GM23338 (cell line): ENCODE measurements at regions not wholly inside any gene's neighbourhood (a gene's known extent, or its start where the extent isn't known, plus 50 kb on each side); places are given as distances from the start of the nearest gene placed in this dataset.

Source experiments
- ATAC-seq: fragments of 200-7000 bp; cut with Tn5 transposase; 3 replicates; pipeline ENCODE4 v1.9.1; 2020
- DNase-seq: peaks from one replicate; pipeline ENCODE4 v3.0.0-alpha.2; 2015; ENCODE audit warnings: low spot score
- H2AFZ ChIP-seq: fragments of 200-600 bp; sonication (generic); 2 replicates; pipeline ENCODE4 v1.8.0; 2016; ENCODE audit warnings: antibody characterized with exemption, mild to moderate bottlenecking, moderate library complexity
- H3F3A ChIP-seq: fragments of 200-600 bp; sonication (generic); replicated peaks from 2 replicates; pipeline ENCODE4 v1.8.0; 2017; ENCODE audit warnings: antibody characterized with exemption, mixed run types, low read depth
- H3K27ac ChIP-seq: fragments of 200-600 bp; sonication (generic); 2 replicates; pipeline ENCODE4 v1.6.1; 2016; ENCODE audit warnings: low read depth
- H3K27me3 ChIP-seq: fragments of 200-600 bp; sonication (generic); 2 replicates; pipeline ENCODE4 v1.8.0; 2016; ENCODE audit warnings: mild to moderate bottlenecking, mixed run types, moderate library complexity; ENCODE audit not compliant: insufficient read depth
- H3K36me3 ChIP-seq: fragments of 200-600 bp; sonication (generic); 2 replicates; pipeline ENCODE4 v1.8.0; 2016; ENCODE audit warnings: mild to moderate bottlenecking; ENCODE audit not compliant: insufficient read depth
- H3K4me1 ChIP-seq: fragments of 200-600 bp; sonication (generic); 2 replicates; pipeline ENCODE4 v1.8.0; 2016; ENCODE audit warnings: mild to moderate bottlenecking, moderate library complexity; ENCODE audit not compliant: insufficient read depth
- H3K4me2 ChIP-seq: fragments of 200-600 bp; sonication (generic); 2 replicates; pipeline ENCODE4 v1.7.1; 2017; ENCODE audit warnings: mixed run types
- H3K4me3 ChIP-seq: fragments of 200-600 bp; sonication (generic); 2 replicates; pipeline ENCODE4 v1.6.1; 2016; ENCODE audit warnings: mixed run types
- H3K79me2 ChIP-seq: fragments of 200-600 bp; sonication (generic); replicated peaks from 2 replicates; pipeline ENCODE4 v1.8.0; 2017; ENCODE audit warnings: mild to moderate bottlenecking; ENCODE audit not compliant: insufficient read depth
- H3K9me2 ChIP-seq: fragments of 200-600 bp; sonication (generic); 2 replicates; pipeline ENCODE4 v1.8.0; 2017; ENCODE audit not compliant: insufficient read depth
- H4K20me1 ChIP-seq: fragments of 200-600 bp; sonication (generic); replicated peaks from 2 replicates; pipeline ENCODE4 v1.8.0; 2017; ENCODE audit warnings: mild to moderate bottlenecking; ENCODE audit not compliant: insufficient read depth
- H3K27ac Mint-ChIP-seq: 2 replicates; pipeline ENCODE4 v1.8.0; 2020; ENCODE audit warnings: inconsistent platforms, mild to moderate bottlenecking, moderate library complexity, mixed read lengths
- H3K27me3 Mint-ChIP-seq: 3 replicates; pipeline ENCODE4 v1.8.0; 2022; ENCODE audit warnings: low read depth, mild to moderate bottlenecking, moderate library complexity, mixed read lengths, inconsistent platforms; ENCODE audit not compliant: insufficient read depth, poor library complexity
- H3K36me3 Mint-ChIP-seq: 3 replicates; pipeline ENCODE4 v1.8.0; 2021; ENCODE audit warnings: low read depth, mild to moderate bottlenecking, inconsistent platforms, moderate library complexity, mixed read lengths
- H3K4me1 Mint-ChIP-seq: 3 replicates; pipeline ENCODE4 v1.8.0; 2020; ENCODE audit warnings: mild to moderate bottlenecking, inconsistent platforms, mixed read lengths
- H3K4me3 Mint-ChIP-seq: 3 replicates; pipeline ENCODE4 v1.8.0; 2021; ENCODE audit warnings: moderate library complexity, mild to moderate bottlenecking, inconsistent platforms, mixed read lengths
- H3K9me3 Mint-ChIP-seq: 3 replicates; pipeline ENCODE4 v1.8.0; 2020; ENCODE audit warnings: moderate library complexity, mild to moderate bottlenecking, inconsistent platforms, mixed read lengths
- CREB1 ChIP-seq: fragments of 250-450 bp; sonication (Bioruptor Pico); IDR thresholded peaks from 2 replicates; pipeline ENCODE4 v1.5.0; 2020; ENCODE audit warnings: low read depth, mild to moderate bottlenecking, moderate library complexity
- EZH2 ChIP-seq: fragments of 200-600 bp; sonication (generic); IDR thresholded peaks from one replicate; pipeline ENCODE4 v1.8.0; 2017; ENCODE audit warnings: antibody characterized with exemption, mild to moderate bottlenecking, low read depth; ENCODE audit not compliant: unreplicated experiment
- EZH2phosphoT487 ChIP-seq: fragments of 200-600 bp; sonication (generic); IDR thresholded peaks from one replicate; pipeline ENCODE4 v1.8.1; 2018; ENCODE audit warnings: antibody characterized with exemption; ENCODE audit not compliant: unreplicated experiment
- JUNB ChIP-seq: IDR thresholded peaks from one replicate; pipeline ENCODE4 v1.6.1; 2016; ENCODE audit warnings: antibody characterized with exemption; ENCODE audit not compliant: unreplicated experiment
- NANOG ChIP-seq: IDR thresholded peaks from 2 replicates; pipeline ENCODE4 v1.6.1; 2016; ENCODE audit warnings: antibody characterized with exemption, borderline replicate concordance
- POLR2AphosphoS5 ChIP-seq: IDR thresholded peaks from 2 replicates; pipeline ENCODE4 v1.6.1; 2016; ENCODE audit warnings: antibody characterized with exemption, low read depth
- STAT1 ChIP-seq: IDR thresholded peaks from one replicate; pipeline ENCODE4 v1.6.1; 2016; ENCODE audit warnings: antibody characterized with exemption; ENCODE audit not compliant: unreplicated experiment
- ZNF114 ChIP-seq: fragments of 250-450 bp; sonication (Bioruptor Pico); IDR thresholded peaks from 2 replicates; pipeline ENCODE4 v1.5.0; 2020; ENCODE audit warnings: mild to moderate bottlenecking, moderate library complexity
- ZNF331 ChIP-seq: fragments of 250-450 bp; sonication (Bioruptor Pico); IDR thresholded peaks from 2 replicates; pipeline ENCODE4 v1.5.0; 2020; ENCODE audit warnings: low read depth, mild to moderate bottlenecking, moderate library complexity
- TF ChIP-seq, protein P1 (sequence below), 2 experiments: fragments of 200-600 bp in 1 of 2; sonication (generic) in 1 of 2; conservative IDR thresholded peaks; 2 replicates each; pipeline versions ENCODE4 v1.5.1 to v1.6.1; 2016 to 2017; ENCODE audit warnings: antibody characterized with exemption in 2 of 2, low read depth in 2 of 2, mild to moderate bottlenecking in 2 of 2, moderate library complexity in 1 of 2
- TF ChIP-seq, protein P2 (sequence below): IDR thresholded peaks from 2 replicates; pipeline ENCODE4 v1.6.1; 2016; ENCODE audit warnings: antibody characterized with exemption
- TF ChIP-seq, protein P3 (sequence below): fragments of 250-450 bp; sonication (Bioruptor Pico); IDR thresholded peaks from 2 replicates; pipeline ENCODE4 v1.5.0; 2020; ENCODE audit warnings: mild to moderate bottlenecking, moderate library complexity
- TF ChIP-seq, protein P4 (sequence below): IDR thresholded peaks from one replicate; pipeline ENCODE4 v1.6.1; 2018; ENCODE audit warnings: antibody characterized with exemption; ENCODE audit not compliant: unreplicated experiment

DNA sequence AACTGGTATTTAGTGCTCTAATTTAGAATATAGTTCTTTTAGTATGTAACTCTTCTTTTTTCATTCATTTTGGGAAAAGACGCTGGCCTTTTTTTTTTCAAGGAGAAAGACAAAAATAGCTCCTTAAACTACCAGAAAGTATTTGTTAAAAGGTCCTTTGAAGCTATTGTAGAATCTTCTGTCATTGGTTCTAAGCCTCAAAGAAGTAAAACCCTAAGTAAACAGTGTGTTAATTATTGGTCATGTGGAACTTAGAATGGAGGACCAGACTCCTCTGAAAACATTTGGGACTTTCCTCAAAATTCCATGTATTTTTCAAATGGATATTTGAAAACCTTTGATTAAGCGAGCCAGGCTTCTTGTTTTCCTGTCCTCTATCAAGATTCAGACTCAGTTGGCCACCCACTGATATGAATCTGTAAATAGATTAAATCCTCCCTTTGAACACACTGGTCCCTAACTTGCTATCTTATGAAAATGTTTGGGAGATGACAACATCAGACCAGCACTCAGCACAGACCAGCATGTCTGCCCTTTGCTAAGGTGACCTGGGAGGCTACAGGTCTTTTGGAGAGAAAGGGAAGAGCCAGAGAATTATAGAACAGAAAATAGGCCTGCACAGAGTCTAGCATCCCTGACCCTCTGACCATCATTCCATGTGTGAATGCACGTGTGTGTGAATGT, 120.3 kb upstream of the GATA6 start:
- no peak overlapping the region for H3K27ac Mint-ChIP-seq
- H3K27me3 Mint-ChIP-seq = no peaks in the 10 kb centered on the region
- H3K4me3 ChIP-seq = no peak overlapping the region
- H3K79me2 ChIP-seq = no peaks in the 10 kb centered on the region
- H3K36me3 Mint-ChIP-seq = no peaks in the 10 kb centered on the region
- H3K4me2 ChIP-seq = no peak overlapping the region
- H3K27me3 ChIP-seq = no peaks in the 10 kb centered on the region
- TF ChIP-seq, protein P1, sequence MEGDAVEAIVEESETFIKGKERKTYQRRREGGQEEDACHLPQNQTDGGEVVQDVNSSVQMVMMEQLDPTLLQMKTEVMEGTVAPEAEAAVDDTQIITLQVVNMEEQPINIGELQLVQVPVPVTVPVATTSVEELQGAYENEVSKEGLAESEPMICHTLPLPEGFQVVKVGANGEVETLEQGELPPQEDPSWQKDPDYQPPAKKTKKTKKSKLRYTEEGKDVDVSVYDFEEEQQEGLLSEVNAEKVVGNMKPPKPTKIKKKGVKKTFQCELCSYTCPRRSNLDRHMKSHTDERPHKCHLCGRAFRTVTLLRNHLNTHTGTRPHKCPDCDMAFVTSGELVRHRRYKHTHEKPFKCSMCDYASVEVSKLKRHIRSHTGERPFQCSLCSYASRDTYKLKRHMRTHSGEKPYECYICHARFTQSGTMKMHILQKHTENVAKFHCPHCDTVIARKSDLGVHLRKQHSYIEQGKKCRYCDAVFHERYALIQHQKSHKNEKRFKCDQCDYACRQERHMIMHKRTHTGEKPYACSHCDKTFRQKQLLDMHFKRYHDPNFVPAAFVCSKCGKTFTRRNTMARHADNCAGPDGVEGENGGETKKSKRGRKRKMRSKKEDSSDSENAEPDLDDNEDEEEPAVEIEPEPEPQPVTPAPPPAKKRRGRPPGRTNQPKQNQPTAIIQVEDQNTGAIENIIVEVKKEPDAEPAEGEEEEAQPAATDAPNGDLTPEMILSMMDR (conservative IDR thresholded peaks at IDR 0.05; ENCODE audit: low read depth in 2 of 2) = no peak
- TF ChIP-seq POLR2AphosphoS5 = no peak
- no peak for TF ChIP-seq JUNB
- no peak for TF ChIP-seq EZH2phosphoT487
- TF ChIP-seq ZNF114 (CRISPR knock-in tag) = no peak
- TF ChIP-seq, protein P2, sequence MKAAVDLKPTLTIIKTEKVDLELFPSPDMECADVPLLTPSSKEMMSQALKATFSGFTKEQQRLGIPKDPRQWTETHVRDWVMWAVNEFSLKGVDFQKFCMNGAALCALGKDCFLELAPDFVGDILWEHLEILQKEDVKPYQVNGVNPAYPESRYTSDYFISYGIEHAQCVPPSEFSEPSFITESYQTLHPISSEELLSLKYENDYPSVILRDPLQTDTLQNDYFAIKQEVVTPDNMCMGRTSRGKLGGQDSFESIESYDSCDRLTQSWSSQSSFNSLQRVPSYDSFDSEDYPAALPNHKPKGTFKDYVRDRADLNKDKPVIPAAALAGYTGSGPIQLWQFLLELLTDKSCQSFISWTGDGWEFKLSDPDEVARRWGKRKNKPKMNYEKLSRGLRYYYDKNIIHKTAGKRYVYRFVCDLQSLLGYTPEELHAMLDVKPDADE = no peak
- TF ChIP-seq, protein P3, sequence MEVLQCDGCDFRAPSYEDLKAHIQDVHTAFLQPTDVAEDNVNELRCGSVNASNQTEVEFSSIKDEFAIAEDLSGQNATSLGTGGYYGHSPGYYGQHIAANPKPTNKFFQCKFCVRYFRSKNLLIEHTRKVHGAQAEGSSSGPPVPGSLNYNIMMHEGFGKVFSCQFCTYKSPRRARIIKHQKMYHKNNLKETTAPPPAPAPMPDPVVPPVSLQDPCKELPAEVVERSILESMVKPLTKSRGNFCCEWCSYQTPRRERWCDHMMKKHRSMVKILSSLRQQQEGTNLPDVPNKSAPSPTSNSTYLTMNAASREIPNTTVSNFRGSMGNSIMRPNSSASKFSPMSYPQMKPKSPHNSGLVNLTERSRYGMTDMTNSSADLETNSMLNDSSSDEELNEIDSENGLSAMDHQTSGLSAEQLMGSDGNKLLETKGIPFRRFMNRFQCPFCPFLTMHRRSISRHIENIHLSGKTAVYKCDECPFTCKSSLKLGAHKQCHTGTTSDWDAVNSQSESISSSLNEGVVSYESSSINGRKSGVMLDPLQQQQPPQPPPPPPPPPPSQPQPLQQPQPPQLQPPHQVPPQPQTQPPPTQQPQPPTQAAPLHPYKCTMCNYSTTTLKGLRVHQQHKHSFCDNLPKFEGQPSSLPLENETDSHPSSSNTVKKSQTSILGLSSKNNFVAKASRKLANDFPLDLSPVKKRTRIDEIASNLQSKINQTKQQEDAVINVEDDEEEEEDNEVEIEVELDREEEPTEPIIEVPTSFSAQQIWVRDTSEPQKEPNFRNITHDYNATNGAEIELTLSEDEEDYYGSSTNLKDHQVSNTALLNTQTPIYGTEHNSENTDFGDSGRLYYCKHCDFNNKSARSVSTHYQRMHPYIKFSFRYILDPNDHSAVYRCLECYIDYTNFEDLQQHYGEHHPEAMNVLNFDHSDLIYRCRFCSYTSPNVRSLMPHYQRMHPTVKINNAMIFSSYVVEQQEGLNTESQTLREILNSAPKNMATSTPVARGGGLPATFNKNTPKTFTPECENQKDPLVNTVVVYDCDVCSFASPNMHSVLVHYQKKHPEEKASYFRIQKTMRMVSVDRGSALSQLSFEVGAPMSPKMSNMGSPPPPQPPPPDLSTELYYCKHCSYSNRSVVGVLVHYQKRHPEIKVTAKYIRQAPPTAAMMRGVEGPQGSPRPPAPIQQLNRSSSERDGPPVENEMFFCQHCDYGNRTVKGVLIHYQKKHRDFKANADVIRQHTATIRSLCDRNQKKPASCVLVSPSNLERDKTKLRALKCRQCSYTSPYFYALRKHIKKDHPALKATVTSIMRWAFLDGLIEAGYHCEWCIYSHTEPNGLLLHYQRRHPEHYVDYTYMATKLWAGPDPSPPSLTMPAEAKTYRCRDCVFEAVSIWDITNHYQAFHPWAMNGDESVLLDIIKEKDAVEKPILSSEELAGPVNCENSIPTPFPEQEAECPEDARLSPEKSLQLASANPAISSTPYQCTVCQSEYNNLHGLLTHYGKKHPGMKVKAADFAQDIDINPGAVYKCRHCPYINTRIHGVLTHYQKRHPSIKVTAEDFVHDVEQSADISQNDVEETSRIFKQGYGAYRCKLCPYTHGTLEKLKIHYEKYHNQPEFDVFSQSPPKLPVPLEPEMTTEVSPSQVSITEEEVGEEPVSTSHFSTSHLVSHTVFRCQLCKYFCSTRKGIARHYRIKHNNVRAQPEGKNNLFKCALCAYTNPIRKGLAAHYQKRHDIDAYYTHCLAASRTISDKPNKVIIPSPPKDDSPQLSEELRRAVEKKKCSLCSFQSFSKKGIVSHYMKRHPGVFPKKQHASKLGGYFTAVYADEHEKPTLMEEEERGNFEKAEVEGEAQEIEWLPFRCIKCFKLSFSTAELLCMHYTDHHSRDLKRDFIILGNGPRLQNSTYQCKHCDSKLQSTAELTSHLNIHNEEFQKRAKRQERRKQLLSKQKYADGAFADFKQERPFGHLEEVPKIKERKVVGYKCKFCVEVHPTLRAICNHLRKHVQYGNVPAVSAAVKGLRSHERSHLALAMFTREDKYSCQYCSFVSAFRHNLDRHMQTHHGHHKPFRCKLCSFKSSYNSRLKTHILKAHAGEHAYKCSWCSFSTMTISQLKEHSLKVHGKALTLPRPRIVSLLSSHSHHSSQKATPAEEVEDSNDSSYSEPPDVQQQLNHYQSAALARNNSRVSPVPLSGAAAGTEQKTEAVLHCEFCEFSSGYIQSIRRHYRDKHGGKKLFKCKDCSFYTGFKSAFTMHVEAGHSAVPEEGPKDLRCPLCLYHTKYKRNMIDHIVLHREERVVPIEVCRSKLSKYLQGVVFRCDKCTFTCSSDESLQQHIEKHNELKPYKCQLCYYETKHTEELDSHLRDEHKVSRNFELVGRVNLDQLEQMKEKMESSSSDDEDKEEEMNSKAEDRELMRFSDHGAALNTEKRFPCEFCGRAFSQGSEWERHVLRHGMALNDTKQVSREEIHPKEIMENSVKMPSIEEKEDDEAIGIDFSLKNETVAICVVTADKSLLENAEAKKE (CRISPR knock-in tag) = no peak
- TF ChIP-seq CREB1 = no peak
- TF ChIP-seq EZH2 = no peak
- TF ChIP-seq, protein P4, sequence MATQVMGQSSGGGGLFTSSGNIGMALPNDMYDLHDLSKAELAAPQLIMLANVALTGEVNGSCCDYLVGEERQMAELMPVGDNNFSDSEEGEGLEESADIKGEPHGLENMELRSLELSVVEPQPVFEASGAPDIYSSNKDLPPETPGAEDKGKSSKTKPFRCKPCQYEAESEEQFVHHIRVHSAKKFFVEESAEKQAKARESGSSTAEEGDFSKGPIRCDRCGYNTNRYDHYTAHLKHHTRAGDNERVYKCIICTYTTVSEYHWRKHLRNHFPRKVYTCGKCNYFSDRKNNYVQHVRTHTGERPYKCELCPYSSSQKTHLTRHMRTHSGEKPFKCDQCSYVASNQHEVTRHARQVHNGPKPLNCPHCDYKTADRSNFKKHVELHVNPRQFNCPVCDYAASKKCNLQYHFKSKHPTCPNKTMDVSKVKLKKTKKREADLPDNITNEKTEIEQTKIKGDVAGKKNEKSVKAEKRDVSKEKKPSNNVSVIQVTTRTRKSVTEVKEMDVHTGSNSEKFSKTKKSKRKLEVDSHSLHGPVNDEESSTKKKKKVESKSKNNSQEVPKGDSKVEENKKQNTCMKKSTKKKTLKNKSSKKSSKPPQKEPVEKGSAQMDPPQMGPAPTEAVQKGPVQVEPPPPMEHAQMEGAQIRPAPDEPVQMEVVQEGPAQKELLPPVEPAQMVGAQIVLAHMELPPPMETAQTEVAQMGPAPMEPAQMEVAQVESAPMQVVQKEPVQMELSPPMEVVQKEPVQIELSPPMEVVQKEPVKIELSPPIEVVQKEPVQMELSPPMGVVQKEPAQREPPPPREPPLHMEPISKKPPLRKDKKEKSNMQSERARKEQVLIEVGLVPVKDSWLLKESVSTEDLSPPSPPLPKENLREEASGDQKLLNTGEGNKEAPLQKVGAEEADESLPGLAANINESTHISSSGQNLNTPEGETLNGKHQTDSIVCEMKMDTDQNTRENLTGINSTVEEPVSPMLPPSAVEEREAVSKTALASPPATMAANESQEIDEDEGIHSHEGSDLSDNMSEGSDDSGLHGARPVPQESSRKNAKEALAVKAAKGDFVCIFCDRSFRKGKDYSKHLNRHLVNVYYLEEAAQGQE = no peak
- no peak for TF ChIP-seq NANOG
- no peak for TF ChIP-seq STAT1
- no peak for TF ChIP-seq ZNF331 (CRISPR knock-in tag)
- DNase-seq (no peak), ATAC-seq (no peak)
- peaks cover 2% of the 10 kb centered on the region; the same call in 1 of the 2 replicates for H3K4me1 ChIP-seq
- no peaks in the 10 kb centered on the region for H4K20me1 ChIP-seq
- H3K9me2 ChIP-seq = no peaks in the 10 kb centered on the region; the same call in 1 of the 2 replicates
- no peaks in the 10 kb centered on the region for H3K36me3 ChIP-seq
- H2AFZ ChIP-seq = no peak overlapping the region
- no peak overlapping the region for H3K4me3 Mint-ChIP-seq
- H3F3A ChIP-seq = no peaks in the 10 kb centered on the region
- H3K27ac ChIP-seq = no peak overlapping the region
- H3K4me1 Mint-ChIP-seq = peaks cover 5% of the 10 kb centered on the region; the same call in 2 of the 3 replicates
- H3K9me3 Mint-ChIP-seq = no peaks in the 10 kb centered on the region
